AG20443 (cell line): ENCODE measurements at regions not wholly inside any gene's neighbourhood (a gene's known extent, or its start where the extent isn't known, plus 50 kb on each side); places are given as distances from the start of the nearest gene placed in this dataset.
"Not testable (repeated sequence)": the region's sequence is repeated elsewhere in the genome, so short reads cannot be mapped to it uniquely, and the experiment has no call there.

Experiments
- DNase-seq: peaks from one replicate; pipeline ENCODE4 v3.0.0; 2012; ENCODE audit warnings: low spot score, mixed read lengths

DNA sequence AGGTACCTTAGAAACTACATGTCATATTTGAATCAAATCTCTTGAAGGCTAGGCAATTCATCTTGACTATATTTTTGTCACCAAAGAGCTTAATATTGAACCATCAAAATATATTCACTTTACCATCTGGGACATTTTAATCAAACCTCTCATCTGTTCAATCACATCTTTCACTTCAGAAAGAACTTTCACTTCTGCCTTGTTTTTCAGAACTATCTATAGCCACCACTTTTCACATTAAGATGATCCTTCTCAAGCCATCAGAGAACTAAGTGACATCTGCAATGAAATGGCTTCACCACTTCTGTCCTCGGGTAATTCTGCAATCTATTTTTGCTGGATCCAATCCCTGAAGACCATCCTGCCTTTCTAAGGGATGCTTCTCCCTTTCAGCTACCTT, 57.8 kb downstream of the OR2B2 start:
- no peak for DNase-seq

DNA sequence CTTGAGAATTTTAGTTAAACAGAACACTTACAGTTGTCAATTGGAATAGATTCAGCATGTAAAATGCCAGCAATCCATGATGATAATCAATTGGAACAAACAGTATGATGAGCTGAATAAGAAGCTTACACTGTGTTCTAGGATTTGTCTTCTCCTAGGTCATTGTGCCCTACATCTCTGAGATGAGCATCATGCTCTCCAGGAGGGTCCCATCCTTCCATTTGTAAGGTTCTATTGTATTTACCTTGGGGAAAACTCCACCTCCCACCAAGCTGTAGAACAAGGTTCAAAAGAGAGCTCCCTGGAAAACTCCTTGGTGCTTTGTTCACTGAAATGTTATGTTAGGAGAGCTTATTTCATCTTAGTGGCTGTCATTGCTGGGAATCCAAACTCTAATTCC, 60.8 kb downstream of the OR2B2 start:
- DNase-seq, result no peak

DNA sequence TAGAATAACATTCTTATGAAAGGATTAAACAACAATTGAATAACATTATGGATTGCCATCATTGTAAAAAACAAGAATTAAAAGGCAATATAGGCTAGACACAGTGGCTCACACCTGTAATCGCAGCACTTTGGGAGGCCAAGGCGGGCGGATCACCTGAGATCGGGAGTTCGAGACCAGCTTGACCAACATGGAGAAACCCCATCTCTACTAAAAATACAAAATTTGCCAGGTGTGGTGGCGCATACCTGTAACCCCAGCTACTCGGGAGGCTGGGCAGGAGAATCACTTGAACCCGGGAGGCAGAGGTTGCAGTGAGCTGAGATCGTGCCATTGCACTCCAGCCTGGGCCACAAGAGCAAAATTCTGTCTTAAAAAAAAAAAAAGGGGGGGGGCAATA, 63.2 kb downstream of the OR2B2 start:
- not testable (repeated sequence) for DNase-seq

DNA sequence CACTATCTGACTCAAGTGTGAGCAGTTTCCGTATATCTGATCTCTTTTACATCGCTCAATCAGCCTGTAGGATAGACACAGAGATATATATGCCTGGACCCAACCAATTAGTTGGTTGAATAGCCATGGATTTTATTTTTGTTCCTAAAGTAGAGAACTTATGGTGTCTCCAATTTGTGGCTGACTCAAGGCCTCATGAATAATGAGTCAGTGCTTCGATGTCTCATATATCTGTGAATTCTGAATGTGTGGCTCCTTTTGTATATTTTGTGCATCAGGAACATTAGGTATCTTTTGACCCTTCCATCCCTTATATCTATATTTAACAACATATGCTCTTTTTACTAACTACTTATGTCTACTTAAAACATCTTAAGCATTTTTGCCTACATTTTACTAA, 64.5 kb downstream of the OR2B2 start:
- no peak for DNase-seq

DNA sequence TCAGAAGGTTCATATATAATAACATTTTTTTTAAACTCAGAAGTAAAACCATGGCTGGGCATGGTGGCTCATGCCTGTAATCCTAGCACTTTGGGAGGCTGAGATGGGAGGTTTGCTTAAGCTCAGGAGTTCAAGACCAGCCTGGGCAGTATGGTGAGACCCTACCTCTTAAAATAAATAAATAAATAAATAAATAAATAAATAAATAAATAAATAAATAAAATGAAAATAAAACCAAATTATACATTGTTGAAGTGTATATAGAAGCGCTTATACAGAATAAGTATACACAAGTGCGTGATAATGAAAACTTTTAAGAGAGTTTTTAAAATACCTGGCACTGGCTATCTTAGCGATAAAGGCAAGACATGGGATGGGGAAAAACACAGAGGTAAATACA, 71.6 kb downstream of the OR2B2 start:
- DNase-seq, result no peak

DNA sequence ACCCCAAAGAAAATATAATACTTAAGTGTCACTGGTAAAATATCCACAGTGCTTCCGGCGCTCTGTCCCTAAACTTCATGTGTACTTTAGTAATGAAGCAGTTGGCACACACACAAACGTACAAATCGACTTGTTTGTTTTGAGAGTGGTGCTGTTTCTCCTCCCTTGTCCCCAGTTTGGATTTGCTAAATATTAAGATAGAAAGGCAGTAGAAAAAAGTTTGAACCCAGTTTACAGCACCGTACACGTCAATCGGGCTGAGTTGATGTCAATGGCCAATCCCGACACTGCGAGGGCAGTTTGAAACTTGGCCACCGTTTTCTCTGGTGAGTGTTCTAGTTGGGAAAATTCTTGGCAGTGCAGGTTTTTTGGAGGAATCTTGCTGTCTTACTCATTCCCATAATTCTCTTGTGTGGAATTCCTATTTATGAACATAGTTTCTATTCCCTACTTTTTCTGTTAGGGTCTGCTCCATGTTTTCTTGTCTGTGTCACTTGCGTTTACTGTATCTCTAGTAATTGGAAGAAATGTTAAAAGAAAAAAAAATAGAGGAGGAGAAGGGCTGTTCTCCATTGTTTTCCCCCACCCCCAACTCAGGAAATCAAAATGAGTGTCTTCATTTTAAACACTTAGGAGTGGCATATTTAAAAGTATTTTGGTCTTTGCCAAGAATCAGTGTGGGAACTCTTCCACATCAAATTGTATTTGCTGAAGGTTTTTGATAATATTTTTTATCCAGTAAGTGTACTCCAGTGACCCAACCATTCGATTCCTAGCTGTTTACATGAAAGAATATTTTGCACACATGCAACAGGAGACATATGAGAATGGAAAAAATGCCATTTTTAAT, 72.3 kb downstream of the OR2B2 start:
- DNase-seq, result peak; percentile 72

DNA sequence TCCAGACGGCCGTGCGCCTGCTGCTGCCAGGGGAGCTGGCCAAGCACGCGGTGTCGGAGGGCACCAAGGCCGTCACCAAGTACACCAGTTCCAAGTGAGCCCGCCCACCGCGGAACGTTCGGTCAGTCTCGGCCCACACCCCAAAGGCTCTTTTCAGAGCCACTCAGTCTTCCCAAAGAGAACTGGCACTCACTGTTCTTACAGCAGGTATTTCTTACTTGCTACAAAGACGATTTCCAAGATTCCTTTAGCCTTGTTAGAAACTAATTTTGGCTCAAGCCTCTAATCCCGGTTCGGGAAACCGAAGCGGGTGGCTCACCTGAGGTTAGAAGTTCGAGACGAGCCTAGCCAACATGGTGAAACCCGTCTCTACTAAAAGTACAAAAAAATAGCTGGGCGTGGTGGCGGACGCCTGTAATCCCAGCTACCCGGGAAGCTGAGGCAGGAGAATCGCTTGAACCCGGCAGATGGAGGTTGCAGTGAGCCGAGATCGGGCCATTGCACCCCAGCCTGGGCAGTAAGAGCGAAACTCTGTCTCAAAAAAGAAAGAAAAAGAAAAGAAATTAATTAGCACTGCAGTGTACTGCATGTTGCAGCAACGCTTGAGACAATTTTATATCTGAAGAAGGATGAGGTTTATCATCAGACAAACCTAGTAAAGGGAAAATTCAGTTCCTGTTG, 73.1 kb downstream of the OR2B2 start:
- peak; percentile 15 for DNase-seq

DNA sequence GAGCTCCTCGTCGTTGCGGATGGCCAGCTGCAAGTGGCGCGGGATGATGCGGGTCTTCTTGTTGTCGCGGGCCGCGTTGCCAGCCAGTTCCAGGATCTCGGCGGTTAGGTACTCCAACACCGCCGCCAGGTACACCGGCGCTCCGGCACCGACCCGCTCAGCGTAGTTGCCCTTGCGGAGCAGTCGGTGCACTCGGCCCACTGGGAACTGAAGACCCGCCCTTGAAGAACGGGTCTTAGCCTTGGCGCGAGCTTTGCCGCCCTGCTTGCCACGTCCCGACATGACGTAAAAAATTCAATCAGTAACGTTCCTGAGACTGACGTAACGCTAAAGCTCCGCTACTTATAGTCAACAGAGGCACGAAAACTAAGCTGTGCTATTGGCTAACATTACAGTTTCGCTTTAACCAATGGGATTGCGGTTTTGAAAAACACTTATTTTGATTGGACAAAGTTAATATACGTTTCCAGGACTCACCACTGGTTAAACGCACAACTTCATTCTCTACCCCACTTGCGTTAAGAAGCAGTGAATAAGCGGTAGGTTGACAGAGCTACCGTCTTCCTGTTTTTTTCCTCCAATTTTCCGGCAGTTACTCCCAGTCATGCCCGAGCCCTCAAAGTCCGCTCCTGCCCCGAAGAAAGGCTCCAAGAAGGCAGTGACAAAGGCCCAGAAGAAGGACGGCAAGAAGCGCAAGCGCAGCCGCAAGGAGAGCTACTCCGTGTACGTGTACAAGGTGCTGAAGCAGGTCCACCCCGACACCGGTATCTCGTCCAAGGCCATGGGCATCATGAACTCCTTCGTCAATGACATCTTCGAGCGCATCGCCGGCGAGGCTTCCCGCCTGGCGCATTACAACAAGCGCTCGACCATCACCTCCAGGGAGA, 73.9 kb downstream of the OR2B2 start:
- peak; percentile 87 for DNase-seq

DNA sequence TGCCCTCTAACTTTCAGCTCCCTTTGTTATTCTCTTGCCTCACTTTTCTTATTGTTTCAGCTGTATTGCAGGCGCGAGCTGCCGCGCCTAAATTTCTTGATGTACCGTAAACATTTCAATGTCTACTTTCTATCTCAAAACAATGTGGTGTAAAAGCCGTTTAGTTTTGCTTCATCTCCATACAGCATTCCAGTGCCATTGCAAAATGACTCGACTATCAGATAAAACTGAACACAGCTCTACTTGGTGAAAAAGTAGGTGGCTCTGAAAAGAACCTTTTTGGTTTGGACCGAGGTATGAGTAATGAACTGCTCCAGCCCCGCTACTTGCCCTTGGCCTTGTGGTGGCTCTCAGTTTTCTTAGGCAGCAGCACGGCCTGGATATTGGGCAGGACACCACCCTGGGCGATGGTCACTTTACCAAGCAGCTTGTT, 74.6 kb downstream of the OR2B2 start:
- DNase-seq, result peak; percentile 17

DNA sequence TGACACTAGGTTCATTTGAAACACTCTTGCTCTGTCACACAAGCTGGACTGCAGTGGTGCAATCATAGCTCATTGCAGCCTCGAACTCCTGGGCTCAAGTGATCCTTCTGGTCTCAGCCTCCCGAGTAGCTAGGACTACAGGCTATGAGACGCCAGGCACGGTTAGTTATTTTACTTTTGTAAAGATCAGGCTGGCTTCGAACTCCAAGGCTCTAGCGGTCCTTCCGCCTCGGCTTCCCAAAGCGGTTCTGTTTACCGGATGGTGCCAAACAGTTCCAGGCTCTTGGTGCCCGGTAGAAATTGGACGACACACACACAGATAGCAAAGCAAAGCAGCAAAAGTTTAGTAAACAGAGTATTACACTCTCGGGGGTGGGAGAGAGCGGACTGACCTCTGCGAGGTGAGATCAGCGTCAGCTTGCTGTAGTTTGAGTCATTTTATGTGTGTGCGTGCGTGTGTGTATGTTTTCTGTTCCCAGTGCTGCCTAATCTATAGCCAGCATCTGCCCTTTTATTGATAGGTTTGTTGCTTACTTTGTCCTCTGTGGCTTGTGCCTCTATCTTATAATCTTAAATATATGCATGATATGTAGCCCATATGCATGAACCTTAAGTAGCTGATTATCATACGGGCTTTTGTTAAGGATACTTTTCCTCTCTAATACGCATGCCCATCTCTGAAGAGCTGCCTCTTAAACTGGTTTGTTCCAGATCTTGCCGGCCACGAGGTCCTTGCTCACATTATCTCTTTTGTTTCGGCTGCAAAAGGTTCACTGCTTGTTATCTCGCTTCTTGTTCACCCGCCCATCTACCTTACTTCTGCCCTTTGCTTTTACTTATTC, 75.2 kb downstream of the OR2B2 start:
- peak; percentile 56 for DNase-seq

DNA sequence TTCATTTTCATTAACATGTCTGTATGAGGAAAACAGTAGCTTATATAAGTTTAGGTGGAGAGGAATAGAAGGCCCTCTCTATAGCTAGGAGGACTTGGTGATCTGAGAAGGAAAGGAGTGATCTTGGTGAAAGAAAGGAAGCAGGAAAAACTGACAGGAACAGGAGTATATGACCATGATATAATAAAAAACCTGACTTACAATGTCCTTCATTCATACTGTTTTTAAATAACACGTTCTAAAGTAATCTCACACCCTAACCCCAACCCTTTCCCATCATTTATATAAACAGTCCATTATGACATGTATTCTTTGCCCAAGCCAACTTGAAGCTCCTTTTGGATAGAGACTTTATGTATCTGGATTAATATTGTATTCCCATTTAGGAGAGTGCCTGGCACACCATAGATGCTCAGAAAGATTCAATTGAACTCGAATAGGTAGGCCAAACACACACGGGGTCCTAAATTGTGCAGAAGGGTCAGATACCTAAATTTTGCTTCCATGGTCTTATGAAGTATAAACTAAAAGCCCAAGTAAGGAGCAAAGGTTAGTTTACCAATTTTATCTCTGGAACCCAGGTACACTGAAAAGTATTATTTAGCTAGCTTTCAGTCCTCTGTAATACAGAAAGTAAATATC, 75.9 kb downstream of the OR2B2 start:
- no peak for DNase-seq

DNA sequence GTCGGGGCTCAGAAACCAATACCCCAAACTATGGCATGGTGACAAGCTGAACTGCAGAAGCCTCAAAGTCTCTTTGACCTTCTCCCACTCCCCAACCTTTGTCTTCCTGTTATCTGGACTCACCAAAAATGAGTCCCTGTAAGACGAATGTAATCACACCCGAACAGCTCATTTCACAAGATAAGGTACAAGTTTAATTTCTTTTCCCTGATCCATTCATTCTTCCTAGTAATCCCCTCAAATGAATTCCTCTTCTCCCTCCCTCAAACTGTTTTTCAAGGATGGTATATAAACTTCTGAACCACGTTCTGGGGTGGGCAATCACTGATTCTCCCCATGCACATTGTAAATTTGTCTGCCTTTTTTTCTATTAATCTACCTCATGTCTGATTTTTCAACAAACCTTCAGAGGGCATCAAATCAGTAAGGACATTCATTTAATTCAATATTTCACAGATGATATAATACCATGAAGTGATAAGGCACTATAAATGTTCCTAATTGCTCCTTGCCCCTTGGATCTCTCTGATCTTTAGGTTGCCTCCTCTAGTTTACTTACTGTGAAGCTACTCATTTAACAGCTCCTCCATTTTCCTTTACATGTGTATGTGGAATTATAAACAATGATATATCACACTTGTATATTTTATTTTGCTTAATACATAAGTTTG, 77.2 kb downstream of the OR2B2 start:
- no peak for DNase-seq

DNA sequence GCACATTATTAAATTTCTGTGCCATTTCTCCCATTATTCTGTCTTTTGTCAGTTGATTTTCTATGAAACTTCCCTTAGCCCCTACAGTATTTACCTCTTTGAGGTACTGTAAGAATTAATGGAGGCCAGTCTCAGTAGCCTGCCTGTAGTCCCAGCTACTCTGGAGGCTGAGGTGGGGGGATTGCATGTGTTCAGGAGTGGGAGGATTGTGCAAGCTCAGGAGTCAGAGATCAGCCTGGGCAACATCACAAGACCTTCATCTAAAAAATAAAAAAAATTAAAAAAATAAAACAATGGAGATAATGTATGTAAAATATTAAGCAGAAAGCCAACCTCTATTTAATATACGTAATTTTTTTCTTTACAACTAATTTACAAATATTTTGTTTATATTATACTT, 77.8 kb downstream of the OR2B2 start:
- DNase-seq, result no peak

DNA sequence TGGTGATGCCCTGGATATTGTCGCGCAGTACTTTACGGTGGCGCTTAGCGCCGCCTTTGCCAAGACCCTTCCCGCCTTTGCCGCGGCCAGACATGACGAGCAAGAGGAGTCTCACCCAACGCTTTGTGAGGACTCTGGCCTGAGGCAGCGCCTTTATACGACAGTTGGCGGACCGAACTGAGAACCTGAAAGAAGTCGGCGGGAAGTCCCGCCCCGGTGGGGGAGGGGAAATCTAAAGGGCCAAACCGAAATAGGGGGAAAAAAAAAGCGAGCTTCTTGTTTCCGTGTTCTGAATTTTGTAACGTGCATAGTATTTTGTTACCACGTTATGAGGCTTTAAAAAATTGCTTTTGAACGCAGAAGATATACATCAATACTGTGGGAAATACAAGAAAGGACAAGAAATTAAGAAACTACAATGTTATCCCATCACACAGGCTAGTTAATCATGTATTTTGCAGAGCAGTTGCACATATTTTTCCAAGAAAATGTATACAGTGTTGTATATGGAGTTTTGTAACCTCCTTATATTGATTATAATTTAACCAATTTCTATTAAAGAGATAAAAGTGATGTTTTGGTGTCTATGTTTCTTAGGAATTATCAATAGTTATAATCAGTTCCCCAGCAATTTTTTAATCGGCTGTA, 80.6 kb downstream of the OR2B2 start:
- DNase-seq, result not testable (repeated sequence)

DNA sequence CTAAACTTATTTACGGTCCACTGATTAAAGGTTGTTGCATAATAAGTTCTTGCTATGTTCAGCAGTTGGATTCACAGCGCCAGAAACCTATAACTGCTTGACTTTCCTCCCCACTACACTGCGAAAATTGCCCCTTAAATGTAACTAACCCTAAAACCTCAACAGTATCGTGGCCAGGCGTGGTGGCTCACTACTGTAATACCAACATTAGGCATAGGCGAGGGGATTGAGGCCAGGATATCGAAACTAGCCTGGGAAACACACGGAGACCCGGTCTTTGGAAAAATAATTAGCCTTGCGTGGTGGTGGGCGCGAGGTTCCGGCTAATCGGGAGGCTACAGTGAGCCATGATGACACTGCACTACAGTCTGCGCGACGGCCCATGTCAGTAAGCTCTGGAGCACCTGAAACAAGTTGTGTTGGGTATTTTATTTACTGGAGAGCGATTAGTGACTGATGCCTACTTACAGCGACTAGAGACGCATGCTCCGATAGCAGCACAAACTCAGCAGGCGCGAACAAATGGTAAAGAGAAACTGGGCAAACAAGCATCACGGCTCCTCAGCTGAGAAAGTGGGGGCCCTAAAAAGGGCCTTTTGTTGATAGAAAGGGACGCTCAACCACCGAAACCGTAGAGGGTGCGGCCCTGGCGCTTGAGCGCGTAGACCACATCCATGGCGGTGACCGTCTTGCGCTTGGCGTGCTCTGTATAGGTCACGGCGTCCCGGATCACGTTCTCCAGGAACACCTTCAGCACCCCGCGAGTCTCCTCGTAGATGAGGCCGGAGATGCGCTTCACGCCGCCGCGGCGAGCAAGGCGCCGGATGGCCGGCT, 81.4 kb downstream of the OR2B2 start:
- peak; percentile 13 for DNase-seq

DNA sequence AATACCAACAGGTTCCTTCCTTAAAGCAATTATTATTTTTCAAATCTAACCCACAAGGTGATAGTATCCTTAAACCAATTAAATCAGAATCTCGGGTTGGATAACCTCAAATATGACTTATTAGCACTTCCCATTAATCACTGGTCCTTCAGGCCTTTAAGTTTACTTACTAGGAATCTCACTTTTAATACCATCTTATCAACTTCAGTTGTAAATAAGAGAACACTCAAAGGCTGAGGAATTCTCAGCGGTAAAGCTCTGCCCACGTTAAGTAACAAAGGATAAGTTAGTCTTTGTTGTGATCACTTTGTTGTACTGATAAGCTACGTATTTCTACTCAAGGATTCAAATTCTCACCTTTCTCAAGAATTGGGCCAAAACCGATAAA, 82.0 kb downstream of the OR2B2 start:
- no peak for DNase-seq

DNA sequence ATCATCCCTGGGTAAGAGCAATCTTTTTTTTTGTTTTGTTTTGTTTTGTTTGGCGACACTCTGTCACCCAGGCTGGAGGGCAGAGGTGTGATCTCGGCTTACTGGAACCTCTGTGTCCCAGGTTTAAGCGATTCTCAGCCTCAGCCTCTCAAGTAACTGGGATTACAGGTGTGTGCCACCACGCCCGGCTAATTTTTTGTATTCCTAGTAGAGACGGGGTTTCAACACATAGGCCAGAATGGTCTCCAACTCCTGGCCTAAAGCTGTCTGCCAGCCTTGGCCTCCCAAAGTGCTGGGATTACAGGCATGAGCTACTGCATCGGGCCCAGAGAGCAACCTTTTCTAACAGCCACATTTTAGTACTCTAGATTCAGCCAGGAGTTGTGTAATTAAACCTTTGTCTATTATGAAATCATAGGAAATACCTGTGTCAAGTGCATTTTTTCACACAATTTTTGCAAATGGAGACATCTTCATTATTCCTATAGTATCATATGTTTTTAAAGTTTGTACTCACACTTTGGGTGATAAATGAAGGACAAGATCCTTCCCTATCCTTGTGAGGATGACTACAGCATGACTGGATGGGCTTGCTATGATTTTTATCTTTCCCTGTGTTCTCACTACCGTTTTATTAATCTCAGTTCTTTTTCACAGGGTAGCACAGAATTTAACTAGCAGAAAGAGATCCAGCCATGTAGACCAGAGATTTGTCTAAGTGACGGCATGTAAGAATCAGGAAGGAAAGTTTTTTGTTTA, 82.6 kb downstream of the OR2B2 start:
- DNase-seq, result no peak

DNA sequence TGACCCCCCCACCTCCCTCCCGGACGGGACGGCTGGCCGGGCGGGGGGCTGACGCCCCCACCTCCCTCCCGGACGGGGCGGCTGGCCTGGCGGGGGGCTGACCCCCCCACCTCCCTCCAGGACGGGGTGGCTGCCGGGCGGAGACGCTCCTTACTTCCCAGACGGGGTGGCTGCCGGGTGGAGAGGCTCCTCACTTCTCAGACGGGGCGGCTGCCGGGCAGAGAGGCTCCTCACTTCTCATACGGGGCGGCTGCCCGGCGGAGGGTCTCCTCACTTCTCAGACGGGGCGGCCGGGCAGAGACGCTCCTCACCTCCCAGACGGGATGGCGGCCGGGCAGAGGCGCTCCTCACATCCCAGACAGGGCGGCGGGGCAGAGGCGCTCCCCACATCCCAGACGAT, 84.7 kb downstream of the OR2B2 start:
- DNase-seq, result not testable (repeated sequence)
